Pancreas (tissue), 10 donors: ENCODE measurements at regions not wholly inside any gene's neighbourhood (a gene's known extent, or its start where the extent isn't known, plus 50 kb on each side); places are given as distances from the start of the nearest gene placed in this dataset.
A peak's percentile ranks its signal among the peaks of the same experiment; 100 is the strongest.

Source experiments
- ATAC-seq, 4 donors: fragments of 200-7000 bp; cut with Tn5 transposase; one replicate each; pipeline versions ENCODE4 v1.8.0 to v1.9.1; 2020; ENCODE audit warnings: mild to moderate bottlenecking in 4 of 4, moderate library complexity in 4 of 4
- DNase-seq, 6 donors: peaks; one replicate each; pipeline ENCODE4 v3.0.0-alpha.2; 2020
- FAIRE-seq: peaks from 2 replicates; lab custom pipeline; 2012; peaks lifted over from hg19 to GRCh38; lab: Jason Lieb, UNC
- H3K27ac ChIP-seq, 4 donors: fragments of 200-600 bp; sonication (generic); 1 replicate in 3 of 4; 2 replicates in 1 of 4; pipeline versions ENCODE4 v1.5.0 to v1.8.0; 2020
- H3K27me3 ChIP-seq, 4 donors: fragments of 200-600 bp; one replicate each; pipeline ENCODE4 v1.8.0; 2021
- H3K36me3 ChIP-seq, 3 donors: fragments of 200-600 bp; sonication (generic) in 1 of 3; one replicate each; pipeline versions ENCODE4 v1.5.0 to v1.8.0; 2020 to 2021
- H3K4me1 ChIP-seq, 3 donors: fragments of 200-600 bp; one replicate each; pipeline ENCODE4 v1.8.0; 2021
- H3K4me3 ChIP-seq, 4 donors: fragments of 200-600 bp; sonication (generic) in 2 of 4; one replicate each; pipeline versions ENCODE4 v1.5.0 to v1.8.0; 2020 to 2021
- H3K9me3 ChIP-seq, 4 donors: fragments of 200-600 bp; one replicate each; pipeline ENCODE4 v1.8.0; 2021
- CTCF ChIP-seq, 4 donors: fragments of 200-600 bp; sonication (generic) in 3 of 4; IDR thresholded peaks; one replicate each; pipeline versions ENCODE4 v1.5.0 to v1.8.0; 2021; ENCODE audit warnings: antibody characterized with exemption in 4 of 4
- WGBS, 2 donors: extraction: QIAGEN DNeasy Blood & Tissue Kit; methylation state at CpG; one replicate each; pipeline ENCODE4 v1.1.7; 2013; 5-methylcytosine and 5-hydroxymethylcytosine counted together
- intact Hi-C, 3 donors: fragments of 100-400 bp; cut with DNase I; formaldehyde crosslinking; loops; one replicate each; pipeline versions ENCODE4 v1.11.1 to v1.14.2; 2022
- donor health status: healthy with polysubstance abuse.
- donor health status: DM: no; HTN: no; CAD: no; lungs with moderate emphysema.
- donor health status: DM: no; HTN: no; CAD: no.
- donor health status: control.
- donor health status: control.
- donor health status: Bipolar disorder and iron deficiency.
- donor health status: DM: yes; HTN: yes; CAD: no.
- donor health status: DM: no; HTN: no; CAD: no.
- donor health status: DM: no; HTN: no; CAD: no.
- donor health status: DM: yes; HTN: yes; CAD: no.

DNA sequence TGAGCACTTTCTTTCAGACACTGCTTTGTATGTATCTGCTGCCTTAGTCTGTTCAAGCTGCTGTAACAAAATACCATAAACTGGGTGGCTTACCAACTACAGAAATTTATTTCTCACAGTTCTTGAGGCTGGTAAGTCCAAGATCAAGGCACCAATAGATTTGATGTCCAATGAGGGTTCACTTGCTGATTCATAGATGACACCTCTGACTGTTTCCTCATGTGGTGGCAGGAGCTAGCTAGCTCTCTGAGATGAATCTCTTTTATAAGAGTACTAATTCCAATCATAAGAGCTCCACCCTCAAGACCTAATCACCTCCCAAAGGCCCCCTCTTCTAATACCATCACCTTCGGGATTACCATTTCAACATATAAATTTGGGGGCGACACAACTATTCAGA is 76.6 kb upstream of the ADO start:
- intact Hi-C loops, result no loop called here
- TF ChIP-seq CTCF (IDR thresholded peaks at IDR 0.05), result no peak
- no peak for FAIRE-seq

DNA sequence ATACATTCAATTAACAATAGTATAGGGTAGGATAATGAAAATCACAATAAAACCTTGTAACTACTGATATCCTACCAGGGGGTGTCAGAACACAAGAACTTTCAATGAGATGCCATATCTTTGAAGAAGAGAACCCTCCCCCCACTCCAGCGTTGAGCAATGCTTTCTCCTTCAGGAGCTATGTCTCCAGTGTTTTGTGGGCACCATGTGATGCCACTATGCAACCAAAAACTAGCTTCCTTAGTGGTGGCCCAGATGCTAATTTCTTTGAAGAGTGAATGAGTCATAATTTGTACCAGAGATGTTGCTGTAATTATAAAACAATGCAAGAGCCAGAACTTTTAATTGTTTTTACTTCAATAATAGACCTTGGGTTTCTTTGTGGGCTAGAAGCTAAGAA is 76.0 kb upstream of the ADO start:
- TF ChIP-seq CTCF (IDR thresholded peaks at IDR 0.05), result no peak
- 59 to 73% methylated on average over 1 of the region's 1 CpG for WGBS, 2 donors
- H3K4me3 ChIP-seq, result no peak overlapping the region
- DNase-seq (no peak), FAIRE-seq (no peak), ATAC-seq (no peak)
- H3K27ac ChIP-seq, result no peak overlapping the region
- no peaks in the 10 kb centered on the region for H3K27me3 ChIP-seq
- no peaks in the 10 kb centered on the region for H3K9me3 ChIP-seq
- H3K4me1 ChIP-seq, result no peaks in the 10 kb centered on the region
- no peaks in the 10 kb centered on the region for H3K36me3 ChIP-seq
- intact Hi-C loops, result no loop called here

More for the DNA sequence above, 76.6 kb upstream of the ADO start:
- ATAC-seq (no peak), DNase-seq (no peak)
- no peak overlapping the region for H3K27ac ChIP-seq
- no peaks in the 10 kb centered on the region for H3K4me1 ChIP-seq
- 64 to 94% methylated on average over 2 of the region's 2 CpGs for WGBS, 2 donors
- no peak overlapping the region for H3K4me3 ChIP-seq
- H3K27me3 ChIP-seq, result no peaks in the 10 kb centered on the region
- no peaks in the 10 kb centered on the region for H3K9me3 ChIP-seq
- no peaks in the 10 kb centered on the region for H3K36me3 ChIP-seq

GRCh38 chr10:62732841-62733653 is 71.5 kb upstream of the ADO start:
- H3K4me3 ChIP-seq, result no peak overlapping the region
- H3K27me3 ChIP-seq, result no peaks in the 10 kb centered on the region
- intact Hi-C loops, result no loop called here
- FAIRE-seq, result no peak
- no peaks in the 10 kb centered on the region for H3K9me3 ChIP-seq
- WGBS, 2 donors, result 41 to 50% methylated on average over 7 of the region's 7 CpGs
- no peaks in the 10 kb centered on the region for H3K4me1 ChIP-seq
- DNase-seq, result no peak
- no peak for TF ChIP-seq CTCF (IDR thresholded peaks at IDR 0.05)
- no peaks in the 10 kb centered on the region for H3K36me3 ChIP-seq
- no peak overlapping the region for H3K27ac ChIP-seq
- peak in 2 of 4 donors; percentile 43 to 44 for ATAC-seq

DNA sequence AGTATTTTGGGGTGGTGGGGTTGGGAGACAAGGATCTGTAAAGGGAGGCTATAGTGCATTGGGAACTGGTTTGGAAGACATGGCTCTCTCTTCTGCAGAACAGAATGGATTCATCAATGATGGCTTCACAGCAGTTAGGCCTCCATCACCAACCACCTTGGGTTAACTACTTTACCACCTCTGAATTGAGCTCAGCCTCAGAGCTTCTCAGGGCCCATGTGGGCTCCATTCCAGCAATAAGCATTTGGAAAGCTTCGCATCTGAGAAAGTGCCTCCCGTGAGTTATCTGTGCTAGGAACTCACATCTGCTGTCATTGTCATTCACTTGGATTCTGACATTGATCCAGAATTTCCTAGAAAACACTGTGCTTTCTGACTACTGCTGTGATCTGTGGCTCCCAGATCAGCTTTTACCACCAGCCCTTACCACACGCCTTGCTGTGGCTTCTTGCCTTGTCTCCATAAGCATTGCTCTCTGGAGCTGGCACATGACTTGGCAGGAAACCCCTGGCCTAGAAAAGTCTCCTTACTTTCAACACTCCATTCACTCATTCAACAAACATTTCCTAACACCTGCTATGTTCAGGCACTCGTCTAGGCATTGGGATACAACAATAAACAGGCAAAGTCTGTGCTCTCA is 70.7 kb upstream of the ADO start:
- no peak for DNase-seq
- Histone ChIP-seq H3K4me1 (no peaks in the 10 kb centered on the region), H3K27ac (no peak overlapping the region), H3K4me3 (no peak overlapping the region), H3K27me3 (no peaks in the 10 kb centered on the region), H3K36me3 (no peaks in the 10 kb centered on the region), H3K9me3 (no peaks in the 10 kb centered on the region)
- intact Hi-C loops, result no loop called here
- ATAC-seq, result no peak
- FAIRE-seq, result no peak
- 59 to 80% methylated on average over 4 of the region's 4 CpGs for WGBS, 2 donors
- TF ChIP-seq CTCF (IDR thresholded peaks at IDR 0.05), result no peak
